ENCODE measurements at regions not wholly inside any gene's neighbourhood (a gene's known extent, or its start where the extent isn't known, plus 50 kb on each side); places are given as distances from the start of the nearest gene placed in this dataset.

GRCh38 chr6:71205336-71205956 lies 83.2 kb upstream of the OGFRL1 start:
- no peak for TF ChIP-seq POLR2A (IDR thresholded peaks at IDR 0.05)
- TF ChIP-seq CTCF (IDR thresholded peaks at IDR 0.05): no peak
- no peak for TF ChIP-seq POLR2AphosphoS5 (IDR thresholded peaks at IDR 0.05)

All from breast epithelium (tissue), 3 donors.